ENCODE measurements at regions not wholly inside any gene's neighbourhood (a gene's known extent, or its start where the extent isn't known, plus 50 kb on each side); places are given as distances from the start of the nearest gene placed in this dataset.

DNA sequence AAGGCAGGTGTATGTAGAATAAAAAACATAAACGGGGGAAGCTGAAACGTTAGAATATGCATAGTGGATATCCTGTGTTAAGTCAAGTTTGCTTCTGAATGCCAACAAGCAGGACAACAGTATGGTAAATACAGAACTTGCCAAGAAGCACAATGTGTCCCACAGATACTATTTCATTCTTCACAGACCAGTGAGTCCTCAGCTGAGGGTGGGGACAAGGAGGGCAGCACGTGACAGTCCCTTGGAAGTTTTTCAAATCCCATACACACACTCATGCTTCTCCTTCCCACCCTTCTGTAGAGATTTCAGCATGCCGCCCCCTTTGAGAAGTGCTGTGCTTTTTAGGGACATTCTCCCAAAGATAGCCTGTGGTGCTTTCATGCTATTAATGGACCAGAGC, 268.5 kb upstream of the ECI2 start:
- TF ChIP-seq, protein P1, sequence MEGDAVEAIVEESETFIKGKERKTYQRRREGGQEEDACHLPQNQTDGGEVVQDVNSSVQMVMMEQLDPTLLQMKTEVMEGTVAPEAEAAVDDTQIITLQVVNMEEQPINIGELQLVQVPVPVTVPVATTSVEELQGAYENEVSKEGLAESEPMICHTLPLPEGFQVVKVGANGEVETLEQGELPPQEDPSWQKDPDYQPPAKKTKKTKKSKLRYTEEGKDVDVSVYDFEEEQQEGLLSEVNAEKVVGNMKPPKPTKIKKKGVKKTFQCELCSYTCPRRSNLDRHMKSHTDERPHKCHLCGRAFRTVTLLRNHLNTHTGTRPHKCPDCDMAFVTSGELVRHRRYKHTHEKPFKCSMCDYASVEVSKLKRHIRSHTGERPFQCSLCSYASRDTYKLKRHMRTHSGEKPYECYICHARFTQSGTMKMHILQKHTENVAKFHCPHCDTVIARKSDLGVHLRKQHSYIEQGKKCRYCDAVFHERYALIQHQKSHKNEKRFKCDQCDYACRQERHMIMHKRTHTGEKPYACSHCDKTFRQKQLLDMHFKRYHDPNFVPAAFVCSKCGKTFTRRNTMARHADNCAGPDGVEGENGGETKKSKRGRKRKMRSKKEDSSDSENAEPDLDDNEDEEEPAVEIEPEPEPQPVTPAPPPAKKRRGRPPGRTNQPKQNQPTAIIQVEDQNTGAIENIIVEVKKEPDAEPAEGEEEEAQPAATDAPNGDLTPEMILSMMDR (IDR thresholded peaks at IDR 0.05): no peak
- no peak for TF ChIP-seq POLR2A (IDR thresholded peaks at IDR 0.05)
- WGBS, 2 donors: 40 to 54% methylated on average over 4 of the region's 4 CpGs
- DNase-seq (ENCODE audit: low spot score in 2 of 2): peak in 1 of 2 donors; percentile 55
- intact Hi-C loops (cut with DNase I; ENCODE audit: low total_unique reads): no loop called here
- no peak overlapping the region for H3K4me3 ChIP-seq (ENCODE audit: low read depth, poor library complexity, severe bottlenecking)

DNA sequence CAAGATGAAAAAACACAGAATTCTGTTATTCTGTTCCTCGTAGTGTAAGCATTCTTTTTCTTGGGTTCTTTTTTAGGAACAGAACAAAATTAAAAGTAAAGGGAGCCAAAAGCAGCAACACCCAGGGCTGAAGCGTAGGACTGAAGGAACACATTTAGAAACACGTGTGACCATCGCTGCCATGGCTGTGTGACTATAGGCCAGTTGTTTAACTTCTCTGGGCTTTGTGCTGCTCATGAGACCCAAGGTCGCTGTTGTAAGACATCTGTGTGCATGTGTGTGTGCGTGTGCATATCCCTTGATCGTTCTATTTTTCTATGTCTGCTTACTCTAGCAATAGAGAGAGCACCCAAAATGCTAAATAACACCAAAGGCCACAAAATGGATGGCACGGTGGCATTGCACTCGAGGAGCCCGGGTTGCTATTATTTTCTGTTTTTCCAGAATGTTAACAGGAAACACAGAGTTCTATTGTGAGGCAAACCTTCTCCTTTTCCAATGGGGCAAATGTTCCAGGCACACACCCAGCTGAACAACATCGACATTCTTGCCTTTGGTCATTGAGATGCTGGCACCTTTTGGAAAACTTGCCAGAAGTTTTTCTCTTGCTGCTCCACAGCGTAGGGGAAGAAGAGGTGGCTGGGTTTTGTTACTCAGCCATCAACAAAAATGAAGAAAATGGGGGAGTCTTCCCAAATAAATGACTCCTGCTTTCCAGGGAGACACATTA, 267.8 kb upstream of the ECI2 start:
- no peak for TF ChIP-seq POLR2A (IDR thresholded peaks at IDR 0.05)
- TF ChIP-seq, protein P1 (IDR thresholded peaks at IDR 0.05): no peak
- 78% methylated on average over 12 of the region's 12 CpGs for WGBS, 2 donors
- H3K4me3 ChIP-seq (ENCODE audit: low read depth, poor library complexity, severe bottlenecking): no peak overlapping the region
- DNase-seq (ENCODE audit: low spot score in 2 of 2): no peak
- intact Hi-C loops (cut with DNase I; ENCODE audit: low total_unique reads): no loop called here

DNA sequence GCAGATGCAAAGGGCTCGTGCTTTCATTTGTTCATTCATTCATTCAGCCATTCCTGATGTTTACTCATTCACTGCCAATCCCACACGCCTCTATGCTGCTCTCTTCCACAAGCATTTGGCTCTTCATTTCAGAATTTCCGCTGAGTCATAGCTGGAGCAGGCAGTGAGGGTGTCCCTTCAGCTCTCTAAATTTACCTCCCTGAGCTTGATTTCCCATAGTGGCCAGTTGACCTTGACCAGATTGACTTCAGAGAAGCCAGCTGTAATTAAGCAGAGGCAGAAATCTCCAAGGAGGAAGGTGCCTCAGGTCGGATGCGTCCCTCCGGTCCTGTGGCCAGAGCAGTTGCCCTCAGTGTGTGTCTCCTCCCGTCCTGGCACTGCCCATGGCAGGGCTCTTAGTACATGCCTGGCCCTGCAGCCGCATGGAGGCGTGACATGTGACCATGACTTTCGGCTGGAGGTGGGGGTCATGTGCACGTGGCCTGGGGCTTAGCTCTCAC, 267.2 kb upstream of the ECI2 start:
- DNase-seq (ENCODE audit: low spot score in 2 of 2): no peak
- no peak for TF ChIP-seq POLR2A (IDR thresholded peaks at IDR 0.05)
- TF ChIP-seq, protein P1 (IDR thresholded peaks at IDR 0.05): no peak
- H3K4me3 ChIP-seq (ENCODE audit: low read depth, poor library complexity, severe bottlenecking): no peak overlapping the region
- intact Hi-C loops (cut with DNase I; ENCODE audit: low total_unique reads): no loop called here
- 37 to 45% methylated on average over 11 of the region's 11 CpGs for WGBS, 2 donors

DNA sequence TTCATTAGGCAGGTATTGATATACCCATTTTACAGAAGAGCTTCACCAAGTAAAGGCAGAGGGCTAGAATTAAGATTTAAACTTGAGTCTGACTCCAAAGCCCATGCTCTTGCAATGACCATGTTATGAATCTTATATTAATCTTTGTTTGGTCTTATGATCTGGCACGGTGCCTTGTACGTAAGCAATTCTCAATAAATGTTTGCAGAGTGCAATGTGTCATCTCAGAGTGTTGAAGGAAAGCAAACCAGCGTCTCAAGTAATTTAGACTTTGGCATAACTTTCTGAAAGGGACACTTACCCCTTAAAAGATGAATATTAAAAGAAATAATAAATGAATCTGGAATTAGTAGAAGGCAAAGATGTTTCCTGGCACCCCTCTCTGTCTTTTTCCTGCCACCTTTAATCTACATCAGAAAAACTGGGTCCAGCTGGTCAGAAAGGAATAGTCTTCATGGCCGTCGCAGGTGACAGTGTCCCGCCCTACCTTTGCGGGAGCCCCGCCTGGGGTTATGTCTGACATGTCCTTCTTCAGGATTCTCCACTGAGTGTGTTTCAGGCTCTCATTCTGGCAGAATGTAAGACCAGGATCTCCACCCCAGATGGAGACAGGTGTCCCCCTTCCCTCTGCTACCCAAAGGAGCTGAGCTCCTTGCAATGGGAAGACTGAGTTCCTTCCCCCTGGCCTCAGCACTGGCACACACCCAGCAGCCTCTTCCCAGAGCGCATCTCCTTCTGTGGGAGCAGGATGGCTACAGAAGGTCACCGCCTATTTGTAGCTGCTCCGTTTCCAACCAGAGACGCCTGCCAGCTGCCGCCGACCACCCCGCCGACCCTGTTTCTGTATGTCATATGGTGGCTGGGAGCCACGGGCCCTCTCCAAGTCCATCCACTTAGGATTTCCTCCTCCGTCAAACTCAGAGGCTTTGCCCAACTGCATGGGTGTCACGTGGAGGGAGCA, 266.3 kb upstream of the ECI2 start:
- intact Hi-C loops (cut with DNase I; ENCODE audit: low total_unique reads): no loop called here
- TF ChIP-seq, protein P1 (IDR thresholded peaks at IDR 0.05): no peak
- TF ChIP-seq POLR2A (IDR thresholded peaks at IDR 0.05): no peak
- 73 to 74% methylated on average over 19 of the region's 19 CpGs for WGBS, 2 donors
- H3K4me3 ChIP-seq (ENCODE audit: low read depth, poor library complexity, severe bottlenecking): no peak overlapping the region
- no peak for DNase-seq (ENCODE audit: low spot score in 2 of 2)

DNA sequence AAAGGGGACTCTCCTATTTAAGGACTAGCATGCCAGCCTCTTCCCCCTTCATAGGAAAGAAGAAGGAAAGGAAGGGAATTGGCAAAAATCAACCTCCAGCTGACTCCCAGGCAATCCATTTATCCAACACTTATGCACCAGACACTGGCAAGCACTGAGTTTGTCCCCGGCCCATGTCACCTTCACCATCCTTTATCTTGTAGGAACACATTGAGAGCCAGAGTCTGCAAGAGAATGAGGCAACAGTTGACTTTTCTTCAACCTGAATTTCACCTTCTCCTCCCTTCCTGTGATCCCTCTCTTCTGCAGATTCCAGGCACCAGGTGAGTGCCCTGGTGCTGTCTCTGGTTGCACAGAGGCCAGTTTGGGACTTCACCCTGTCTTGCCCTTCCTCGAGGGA, 264.3 kb upstream of the ECI2 start:
- WGBS, 2 donors: 68 to 88% methylated on average over 2 of the region's 2 CpGs
- TF ChIP-seq, protein P1 (IDR thresholded peaks at IDR 0.05): no peak
- no peak for TF ChIP-seq POLR2A (IDR thresholded peaks at IDR 0.05)
- intact Hi-C loops (cut with DNase I; ENCODE audit: low total_unique reads): no loop called here
- DNase-seq (ENCODE audit: low spot score in 2 of 2): no peak
- no peak overlapping the region for H3K4me3 ChIP-seq (ENCODE audit: low read depth, poor library complexity, severe bottlenecking)

Measured in lower leg skin (tissue), 4 donors.